RCC 7860 (cell line): ENCODE measurements at regions not wholly inside any gene's neighbourhood (a gene's known extent, or its start where the extent isn't known, plus 50 kb on each side); places are given as distances from the start of the nearest gene placed in this dataset.
"Not testable (repeated sequence)": the region's sequence is repeated elsewhere in the genome, so short reads cannot be mapped to it uniquely, and the experiment has no call there.

ENCODE experiments used
- DNase-seq: peaks from one replicate; pipeline ENCODE4 v3.0.0-alpha.2; 2015; ENCODE audit warnings: low spot score
- FAIRE-seq: peaks from 2 replicates; lab custom pipeline; 2012; peaks lifted over from hg19 to GRCh38; lab: Jason Lieb, UNC

- DNase-seq (no peak), FAIRE-seq (no peak)
Observed at GRCh38 chr3:168802766-168803165, 707.0 kb upstream of the GOLIM4 start.

- no peak for FAIRE-seq
Observed at GRCh38 chr3:168801794-168802193, 706.1 kb upstream of the GOLIM4 start.

GRCh38 chr3:168796339-168796738 lies 700.6 kb upstream of the GOLIM4 start:
- FAIRE-seq (no peak), DNase-seq (no peak)

More at GRCh38 chr3:168801794-168802193, 706.1 kb upstream of the GOLIM4 start:
- DNase-seq: no peak

- DNase-seq (no peak), FAIRE-seq (no peak)
Observed at GRCh38 chr3:168794427-168794826, 698.7 kb upstream of the GOLIM4 start.

- DNase-seq: no peak
- no peak for FAIRE-seq
Observed at GRCh38 chr3:168782193-168782592, 686.5 kb upstream of the GOLIM4 start.

GRCh38 chr3:168779970-168780645 lies 684.4 kb upstream of the GOLIM4 start:
- not testable (repeated sequence) for DNase-seq, FAIRE-seq

GRCh38 chr3:168753724-168754123 lies 658.0 kb upstream of the GOLIM4 start:
- FAIRE-seq (no peak), DNase-seq (no peak)

GRCh38 chr3:168752339-168752738 lies 656.6 kb upstream of the GOLIM4 start:
- FAIRE-seq (no peak), DNase-seq (no peak)

- DNase-seq: no peak
- no peak for FAIRE-seq
Observed at GRCh38 chr3:168747697-168748096, 652.0 kb upstream of the GOLIM4 start.

- DNase-seq (no peak), FAIRE-seq (no peak)
Observed at GRCh38 chr3:168738527-168739325, 643.0 kb upstream of the GOLIM4 start.

- DNase-seq (no peak), FAIRE-seq (no peak)
Observed at GRCh38 chr3:168736202-168736601, 640.5 kb upstream of the GOLIM4 start.

GRCh38 chr3:168730073-168730472 lies 634.3 kb upstream of the GOLIM4 start:
- DNase-seq (no peak), FAIRE-seq (no peak)

GRCh38 chr3:168722091-168722490 lies 626.4 kb upstream of the GOLIM4 start:
- FAIRE-seq: no peak

GRCh38 chr3:168714609-168715240 lies 619.0 kb upstream of the GOLIM4 start:
- DNase-seq: no peak
- no peak for FAIRE-seq

More at GRCh38 chr3:168722091-168722490, 626.4 kb upstream of the GOLIM4 start:
- no peak for DNase-seq

GRCh38 chr3:168709073-168709472 lies 613.3 kb upstream of the GOLIM4 start:
- DNase-seq (no peak), FAIRE-seq (no peak)

GRCh38 chr3:168707900-168708299 lies 612.2 kb upstream of the GOLIM4 start:
- DNase-seq (no peak), FAIRE-seq (no peak)

GRCh38 chr3:168705412-168705811 lies 609.7 kb upstream of the GOLIM4 start:
- FAIRE-seq (no peak), DNase-seq (no peak)

- DNase-seq (no peak), FAIRE-seq (no peak)
Observed at GRCh38 chr3:168696051-168696450, 600.3 kb upstream of the GOLIM4 start.

- DNase-seq (no peak), FAIRE-seq (no peak)
Observed at GRCh38 chr3:168693870-168694269, 598.1 kb upstream of the GOLIM4 start.

- DNase-seq (no peak), FAIRE-seq (no peak)
Observed at GRCh38 chr3:168688267-168688666, 592.5 kb upstream of the GOLIM4 start.

- FAIRE-seq (no peak), DNase-seq (no peak)
Observed at GRCh38 chr3:168684519-168684918, 588.8 kb upstream of the GOLIM4 start.

GRCh38 chr3:168678730-168679129 lies 583.0 kb upstream of the GOLIM4 start:
- no peak for FAIRE-seq
- DNase-seq: no peak
